Inferior parietal cortex (tissue), 1 donor: ENCODE measurements at regions not wholly inside any gene's neighbourhood (a gene's known extent, or its start where the extent isn't known, plus 50 kb on each side); places are given as distances from the start of the nearest gene placed in this dataset.

Source experiments
- DNase-seq: peaks from one replicate; pipeline ENCODE4 v3.0.0-alpha.2; 2016; ENCODE audit errors: extremely low spot score

DNA sequence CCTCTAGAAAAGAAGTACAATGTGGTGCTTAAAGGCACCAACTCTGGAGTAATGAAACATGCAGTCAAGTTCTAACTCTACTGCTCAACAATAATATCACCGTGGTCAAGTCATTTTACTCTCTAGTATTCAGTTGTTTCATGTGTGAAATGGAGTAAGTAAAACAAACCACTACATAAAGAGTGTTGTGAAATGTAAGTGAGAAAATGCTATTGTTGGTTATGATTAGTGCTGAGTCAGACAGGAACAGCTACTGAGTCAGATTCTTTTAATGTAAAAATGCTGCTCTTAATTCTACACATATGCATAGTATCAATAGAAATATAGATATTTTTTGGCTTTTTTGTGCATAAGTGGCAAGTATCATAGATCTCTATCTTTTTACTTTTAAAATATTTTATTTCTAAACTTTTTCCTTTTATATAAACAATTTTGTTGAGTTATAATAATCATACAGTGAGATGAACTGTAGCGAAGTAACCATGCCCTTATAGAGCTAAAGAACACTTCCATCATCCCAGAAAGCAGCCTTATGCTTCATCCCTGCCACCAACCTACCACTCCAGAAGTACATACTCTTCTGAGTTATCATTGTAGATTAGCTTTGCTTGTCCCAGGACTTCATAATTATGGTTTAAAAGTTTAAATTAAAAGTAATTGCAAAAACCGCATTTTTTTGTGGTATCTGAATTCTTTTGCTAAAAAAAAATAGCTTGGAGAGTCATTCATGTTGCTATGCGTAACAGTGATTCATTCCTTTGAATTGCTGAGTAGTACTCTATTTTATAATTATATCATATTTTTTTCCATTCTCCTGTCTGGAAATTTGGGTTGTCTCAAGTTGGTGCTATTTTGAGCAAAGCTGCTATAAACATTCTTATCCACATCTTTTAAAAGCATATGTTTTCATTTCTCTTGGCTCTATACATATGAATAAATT, 548.2 kb upstream of the CLINT1 start:
- DNase-seq = no peak

DNA sequence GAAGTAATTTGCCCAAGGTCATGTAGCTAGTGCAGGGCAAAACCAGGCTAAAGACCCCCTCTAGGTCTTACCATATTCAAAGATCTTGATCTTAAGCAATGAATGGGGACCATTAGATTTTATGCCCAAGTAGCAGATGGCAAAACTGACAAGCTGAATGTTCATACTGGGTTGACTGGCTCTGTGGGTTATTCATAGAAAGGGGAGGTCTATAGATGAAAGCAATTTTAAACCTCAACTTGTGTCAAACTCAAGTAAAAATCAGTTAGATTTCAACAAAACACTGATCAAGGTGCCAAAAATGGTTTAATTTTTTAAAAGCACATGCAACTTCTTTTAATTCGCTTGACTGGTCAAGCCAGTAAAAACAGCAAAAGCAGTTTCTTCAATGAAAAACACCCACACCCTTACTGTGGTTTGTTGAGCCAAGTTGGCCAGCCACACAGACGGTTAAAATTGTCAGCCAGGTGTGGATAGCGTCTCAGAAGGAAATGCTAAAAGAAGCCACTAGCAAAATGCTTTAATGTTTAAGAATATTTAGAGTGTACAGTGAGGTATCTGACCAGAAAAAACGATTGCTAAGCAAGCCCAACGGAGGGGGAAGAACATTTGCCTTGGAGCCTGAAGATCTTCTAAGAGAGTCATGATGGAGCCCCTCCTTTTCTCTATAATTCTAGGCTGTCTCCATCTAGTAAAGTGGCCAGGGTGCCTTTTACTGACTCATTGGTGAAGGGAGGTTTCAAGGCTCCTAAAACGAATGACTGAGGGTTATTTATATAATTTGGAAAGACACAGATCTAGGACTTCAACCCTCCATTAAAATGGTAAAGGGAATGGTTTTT, 539.6 kb upstream of the CLINT1 start:
- DNase-seq = no peak

DNA sequence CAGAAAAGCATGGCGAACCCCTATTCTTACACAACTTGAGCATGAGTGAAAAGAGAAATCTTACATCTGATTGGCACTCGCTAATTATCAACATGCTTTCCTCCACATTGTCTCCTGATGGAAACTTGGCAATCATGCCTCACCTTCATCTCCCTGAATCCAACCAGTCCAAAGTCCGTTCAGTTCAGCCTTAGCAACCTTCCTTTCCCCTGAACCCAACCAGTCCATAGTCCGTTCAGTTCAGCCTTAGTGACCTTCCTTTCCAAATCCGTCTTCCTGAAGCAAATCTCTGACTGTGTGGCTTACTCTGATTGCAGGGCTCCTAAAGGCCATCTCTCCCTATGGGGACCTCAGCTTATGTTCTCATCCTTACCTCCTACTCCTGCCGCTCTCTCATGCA, 538.3 kb upstream of the CLINT1 start:
- no peak for DNase-seq

DNA sequence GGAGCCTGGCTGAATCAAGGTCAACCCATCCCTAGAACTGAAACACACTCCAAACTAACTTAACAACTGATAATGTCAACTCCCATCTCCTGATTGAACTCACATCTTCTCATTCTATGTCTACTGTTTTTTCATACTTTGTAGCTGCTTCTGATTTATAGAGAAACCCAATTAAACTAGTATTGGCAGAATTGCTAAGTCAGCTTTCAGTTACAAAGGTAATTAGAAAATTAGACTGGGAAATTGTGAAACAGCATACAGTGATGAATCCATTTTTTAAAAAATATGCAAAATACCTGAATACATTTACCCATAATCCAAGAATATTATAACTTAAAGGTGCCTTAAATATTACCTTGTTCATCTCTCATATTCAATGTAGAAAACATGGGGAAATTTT, 535.2 kb upstream of the CLINT1 start:
- no peak for DNase-seq

DNA sequence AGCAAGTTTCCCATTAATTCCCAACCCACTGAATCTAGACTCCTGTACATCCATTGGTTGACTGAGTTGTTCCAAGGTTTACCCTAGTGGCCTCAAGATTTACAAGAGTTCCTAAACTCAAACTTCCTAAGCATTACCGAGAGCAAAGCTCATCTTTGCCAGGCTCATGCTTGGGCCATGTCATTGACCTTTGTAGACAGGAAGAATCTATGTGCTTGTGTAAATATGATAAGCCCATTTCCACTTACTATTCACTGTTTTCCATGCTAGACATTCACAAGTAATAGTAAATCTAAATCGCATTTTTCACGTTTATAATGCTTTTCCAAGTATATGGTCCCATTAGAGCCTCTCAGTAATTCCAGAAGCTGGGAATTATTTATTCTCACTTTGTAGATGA, 534.5 kb upstream of the CLINT1 start:
- DNase-seq = no peak

DNA sequence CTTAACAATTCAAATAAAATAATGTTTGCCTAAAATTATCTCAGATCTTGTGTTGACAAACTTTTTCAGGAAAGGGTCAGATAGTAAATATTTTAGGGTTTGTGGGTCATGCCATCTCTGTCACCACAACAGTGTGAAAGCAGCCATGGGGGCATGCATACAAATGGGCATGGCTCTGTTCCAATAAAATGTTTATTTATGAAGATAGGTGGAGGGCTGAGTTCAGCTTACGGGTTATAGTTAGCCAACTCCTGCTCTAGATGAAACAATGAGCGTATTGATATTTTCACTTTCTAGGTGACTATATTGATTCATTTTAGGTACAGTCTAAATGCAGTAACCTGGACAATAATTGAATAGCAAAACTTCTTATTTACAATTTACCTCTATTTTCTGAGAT, 533.8 kb upstream of the CLINT1 start:
- DNase-seq = no peak

DNA sequence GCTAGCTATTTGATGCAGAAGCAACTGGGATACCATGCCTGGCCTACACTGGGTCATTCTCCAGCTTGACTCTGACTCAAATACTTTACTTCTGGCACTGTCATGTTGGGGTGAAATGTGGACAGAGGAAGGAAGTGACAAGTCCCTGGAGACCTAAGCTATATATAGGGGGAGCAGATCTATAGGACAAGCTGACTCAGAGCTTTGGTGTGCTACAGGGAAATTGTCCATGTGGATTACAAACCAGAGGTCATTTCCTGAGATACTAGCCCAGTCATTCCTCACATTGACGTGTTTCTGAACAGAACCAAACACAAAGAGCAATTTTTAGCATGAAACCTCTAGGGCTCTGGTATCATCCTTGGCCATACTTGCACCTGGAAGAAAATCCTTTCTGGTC, 531.6 kb upstream of the CLINT1 start:
- DNase-seq = no peak

DNA sequence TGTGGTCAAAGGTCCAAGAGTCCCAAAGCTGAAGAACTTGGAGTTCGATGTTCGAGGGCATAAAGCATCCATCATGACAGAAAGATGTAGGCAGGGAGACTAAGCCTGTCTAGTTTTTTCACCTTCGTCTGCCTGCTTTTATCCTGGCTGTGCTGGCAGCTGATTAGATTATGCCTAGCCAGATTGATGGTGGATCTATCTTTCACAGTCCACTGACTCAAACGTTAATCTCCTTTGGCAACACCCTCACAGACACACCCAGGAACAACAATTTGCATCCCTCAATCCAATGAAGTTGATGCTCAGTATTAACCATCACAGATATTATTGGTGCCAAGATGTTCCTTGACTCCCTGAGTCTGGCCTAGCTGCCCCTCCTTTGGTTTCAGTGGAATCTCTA, 530.8 kb upstream of the CLINT1 start:
- no peak for DNase-seq

DNA sequence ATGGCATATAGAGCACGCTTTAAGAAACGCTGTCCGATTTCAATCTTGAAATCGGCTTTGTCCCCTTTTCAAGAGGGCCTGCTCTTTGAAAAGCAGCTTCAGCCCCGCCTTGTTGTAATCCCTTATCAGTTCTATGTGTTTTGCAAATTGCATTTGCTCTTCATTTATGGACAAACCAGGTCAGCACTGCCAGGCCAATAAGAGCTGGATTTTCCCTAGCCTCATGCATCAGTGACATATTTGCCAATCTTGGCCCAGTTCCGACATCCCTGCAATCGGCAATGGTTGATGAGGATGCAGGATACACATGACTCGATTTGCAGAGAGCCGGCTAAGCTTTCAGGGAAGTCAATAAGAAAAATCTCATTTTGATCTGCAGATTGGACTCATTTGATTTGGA, 529.1 kb upstream of the CLINT1 start:
- no peak for DNase-seq

DNA sequence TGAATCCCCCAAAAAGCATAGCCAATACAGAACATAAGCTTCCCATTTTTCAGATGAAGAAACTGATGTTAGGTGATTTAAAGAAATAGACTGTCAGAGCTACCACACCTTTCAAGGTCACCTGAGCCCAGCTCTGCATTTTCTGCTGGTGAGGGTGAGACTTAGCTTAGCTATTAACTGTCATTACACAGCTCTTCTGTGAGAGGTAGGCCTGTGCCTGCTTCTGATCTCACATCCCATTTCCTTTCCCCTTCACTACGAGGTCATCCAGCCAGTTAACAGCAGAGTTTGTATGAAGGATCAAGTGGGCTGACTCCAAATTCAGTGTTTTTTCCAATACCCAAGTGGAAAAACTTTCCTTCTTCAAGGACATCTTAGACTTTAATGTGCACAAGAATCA, 528.6 kb upstream of the CLINT1 start:
- DNase-seq = no peak

DNA sequence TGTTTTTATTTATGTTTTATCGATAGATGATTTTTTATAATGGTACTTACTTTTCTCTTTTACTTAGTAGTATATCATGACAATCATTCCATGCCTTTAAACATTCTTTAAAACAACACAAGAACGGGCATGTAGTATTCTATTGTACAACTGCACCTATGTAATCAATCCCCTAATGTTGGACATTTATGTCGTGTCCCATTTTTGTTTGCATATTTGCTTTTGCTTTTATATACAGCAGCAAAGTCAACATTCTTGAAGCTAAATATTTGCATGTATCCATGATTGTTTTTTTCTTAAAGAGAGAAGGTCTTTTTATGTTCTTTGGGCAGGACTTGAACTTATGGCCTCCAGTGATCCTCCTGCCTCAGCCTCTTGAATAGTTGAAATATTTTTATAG, 527.0 kb upstream of the CLINT1 start:
- no peak for DNase-seq

DNA sequence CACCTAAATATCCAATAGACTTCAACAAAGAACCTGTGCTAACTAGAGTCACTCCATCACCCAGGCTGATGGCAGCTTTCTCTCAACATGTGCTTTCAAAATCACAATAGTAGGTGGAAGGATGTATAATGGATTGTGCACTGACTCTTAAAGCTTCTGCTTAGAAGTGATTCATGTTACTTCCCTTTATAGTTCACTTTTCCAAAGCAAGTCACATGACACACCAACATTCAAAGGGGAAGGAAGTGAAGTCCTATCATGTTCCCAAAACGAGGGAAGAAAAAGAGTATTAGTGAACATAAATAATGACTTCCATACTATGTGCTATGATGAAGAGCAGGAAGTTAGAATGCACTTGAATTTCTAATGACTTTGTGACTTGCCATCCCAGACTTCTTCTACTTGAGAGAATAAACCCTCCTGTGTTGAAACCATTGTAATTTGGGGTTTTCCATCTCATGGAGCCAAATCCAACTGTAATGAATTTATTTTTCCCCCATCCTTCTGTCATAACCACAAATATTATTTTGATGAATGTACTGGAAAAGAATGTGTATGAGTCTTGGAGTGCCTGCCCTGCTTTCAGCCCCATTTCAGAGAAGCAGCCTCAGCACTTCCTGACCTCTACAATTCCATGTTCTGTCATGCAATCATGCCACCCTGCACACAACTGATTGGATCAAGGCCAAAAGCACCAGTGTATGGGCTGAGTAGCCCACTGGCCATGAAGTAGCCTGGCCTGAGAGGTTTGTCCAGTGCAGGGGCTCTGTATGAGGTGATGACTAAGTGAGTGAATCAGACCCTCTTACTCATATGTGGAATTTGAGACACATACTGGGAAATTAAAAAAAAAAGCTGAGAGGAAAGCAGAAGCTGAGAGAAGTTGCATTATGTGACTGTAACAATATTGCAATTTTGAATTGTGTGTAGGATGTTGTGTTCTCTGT, 525.9 kb upstream of the CLINT1 start:
- no peak for DNase-seq

DNA sequence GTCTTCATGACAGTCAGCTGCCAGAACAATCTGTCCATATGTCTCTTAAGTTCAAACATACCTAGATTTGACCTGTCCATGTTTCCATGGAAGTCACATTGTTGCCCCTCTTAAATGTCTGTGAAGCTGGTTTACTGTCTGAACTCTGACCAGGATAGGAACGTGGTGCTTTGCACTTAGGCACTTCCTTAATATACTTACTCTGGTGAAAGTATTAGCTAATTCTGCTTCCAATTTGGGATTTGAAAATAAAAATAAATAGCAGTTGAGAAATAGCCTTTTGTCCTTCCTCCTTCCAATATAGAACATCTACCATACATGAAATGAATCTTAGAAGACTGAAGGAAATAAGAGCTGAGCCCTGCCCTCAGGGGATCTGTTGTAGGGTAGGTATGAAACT, 524.5 kb upstream of the CLINT1 start:
- DNase-seq = no peak

DNA sequence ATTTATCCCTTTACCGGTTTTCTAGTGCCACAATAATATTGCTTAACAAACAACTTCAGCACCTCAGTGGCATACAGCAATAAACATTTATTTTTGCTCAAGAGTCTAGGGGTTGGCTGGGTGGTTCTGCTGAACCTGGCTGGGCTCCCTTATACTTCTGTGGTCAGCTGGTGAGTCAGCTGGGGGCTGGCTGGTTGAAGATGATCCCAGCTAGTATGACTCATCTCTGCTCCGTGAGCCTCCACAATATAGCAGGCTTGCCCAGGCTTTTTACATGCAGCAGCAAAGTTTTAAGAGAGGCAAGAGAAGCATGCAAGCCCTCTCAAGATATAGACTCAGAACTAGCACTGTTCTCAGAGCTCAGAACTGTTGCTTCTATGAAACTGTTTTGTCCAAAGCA, 523.5 kb upstream of the CLINT1 start:
- peak; percentile 32 for DNase-seq

DNA sequence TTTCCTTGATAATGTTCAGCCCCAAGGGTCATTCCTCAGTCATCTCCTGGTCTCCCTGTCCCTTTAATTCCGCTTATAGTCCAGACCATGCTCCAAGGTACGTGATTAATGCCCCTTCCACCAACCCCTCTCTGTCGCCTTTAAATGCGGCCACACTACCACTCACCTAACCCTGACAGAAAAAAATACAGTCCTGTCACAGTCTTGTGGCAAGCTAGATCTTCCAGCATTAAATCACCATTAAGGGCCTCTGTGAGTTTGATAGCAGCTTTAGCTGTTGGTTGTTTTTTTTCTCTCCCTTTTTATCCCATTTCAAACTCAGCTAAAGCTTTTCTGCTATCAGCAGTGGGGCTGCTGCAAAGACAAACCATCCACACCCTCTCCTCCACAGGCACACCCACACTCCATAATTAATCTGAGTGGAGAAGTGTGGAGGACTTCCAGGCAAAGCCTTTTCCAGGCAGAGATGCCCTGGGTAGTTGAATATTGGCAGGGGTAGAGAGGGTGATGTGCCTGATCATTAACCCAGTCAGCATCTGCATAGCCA, 522.7 kb upstream of the CLINT1 start:
- no peak for DNase-seq

DNA sequence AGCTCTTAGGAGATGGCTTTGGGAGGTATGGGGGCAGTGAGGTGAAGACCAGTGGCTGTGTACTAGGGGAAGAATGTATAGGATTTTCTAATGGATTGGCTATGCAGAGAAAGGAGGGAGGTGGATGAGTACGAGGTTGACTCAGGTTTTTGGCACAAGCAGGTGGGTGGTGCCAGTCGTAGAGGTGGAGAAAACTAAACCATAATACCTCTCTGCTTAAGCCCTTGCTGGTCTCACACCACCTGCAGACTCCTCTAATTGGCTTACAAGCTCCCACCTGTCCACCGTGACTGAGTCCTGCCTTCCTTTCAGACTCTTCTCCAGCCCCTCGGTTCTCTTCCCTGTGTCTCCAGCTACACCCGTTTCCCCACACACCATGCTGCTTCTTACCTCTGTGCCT, 521.7 kb upstream of the CLINT1 start:
- no peak for DNase-seq

DNA sequence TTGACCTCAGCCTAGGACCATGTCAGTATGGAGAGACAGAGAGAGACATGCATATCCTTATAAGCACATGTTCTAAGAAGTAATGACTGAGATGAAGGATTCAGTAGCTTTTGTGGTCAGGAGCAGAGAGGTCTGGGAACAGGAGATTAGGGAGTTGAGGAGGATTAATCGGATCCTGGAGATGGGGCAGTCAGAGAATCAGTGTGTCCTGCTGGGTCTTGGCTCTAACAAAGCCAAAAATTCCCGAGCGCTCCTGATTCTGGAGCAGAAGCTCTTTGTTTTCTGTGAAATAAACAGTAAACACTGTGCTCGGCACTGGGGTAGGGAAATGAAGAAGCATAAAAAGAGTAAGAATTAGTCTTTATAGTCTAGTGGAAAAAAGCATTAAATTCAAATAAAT, 520.0 kb upstream of the CLINT1 start:
- DNase-seq = no peak

DNA sequence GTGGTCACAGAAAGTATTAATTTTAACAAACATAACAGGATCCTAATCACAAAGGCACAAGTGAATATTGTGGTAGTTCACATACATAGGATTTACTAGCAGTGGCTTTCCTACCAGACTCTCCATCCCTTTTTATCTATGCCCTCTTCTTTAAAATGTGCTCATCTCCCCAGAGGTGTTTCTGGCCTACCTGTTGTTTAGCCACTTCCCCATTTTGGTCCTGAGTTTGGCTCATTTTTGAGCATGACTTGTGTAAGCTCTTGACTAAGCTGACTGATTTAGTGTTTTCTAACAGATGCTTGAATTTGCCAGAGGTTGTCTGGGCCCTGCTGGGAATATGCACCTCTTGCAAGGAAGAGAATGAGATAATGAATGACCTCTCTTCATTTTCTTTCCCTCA, 517.7 kb upstream of the CLINT1 start:
- DNase-seq = no peak

DNA sequence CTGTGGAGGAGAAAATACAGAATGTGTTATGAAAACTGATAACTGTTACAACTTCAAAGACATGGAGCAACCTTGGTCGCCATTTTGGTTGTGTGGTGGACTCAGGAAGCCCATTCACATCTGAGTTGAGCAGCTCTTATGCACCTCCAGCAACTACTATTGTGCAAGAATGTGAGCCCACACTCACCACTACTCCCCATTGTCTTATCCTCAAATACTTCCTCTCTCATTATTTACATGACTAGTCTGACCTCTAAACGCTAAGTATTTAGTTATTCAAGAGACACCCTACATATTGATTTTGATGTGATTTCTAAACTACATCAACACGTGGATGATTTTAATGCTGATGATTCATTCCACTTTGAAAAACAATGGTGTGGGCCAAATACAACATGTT, 516.6 kb upstream of the CLINT1 start:
- no peak for DNase-seq

DNA sequence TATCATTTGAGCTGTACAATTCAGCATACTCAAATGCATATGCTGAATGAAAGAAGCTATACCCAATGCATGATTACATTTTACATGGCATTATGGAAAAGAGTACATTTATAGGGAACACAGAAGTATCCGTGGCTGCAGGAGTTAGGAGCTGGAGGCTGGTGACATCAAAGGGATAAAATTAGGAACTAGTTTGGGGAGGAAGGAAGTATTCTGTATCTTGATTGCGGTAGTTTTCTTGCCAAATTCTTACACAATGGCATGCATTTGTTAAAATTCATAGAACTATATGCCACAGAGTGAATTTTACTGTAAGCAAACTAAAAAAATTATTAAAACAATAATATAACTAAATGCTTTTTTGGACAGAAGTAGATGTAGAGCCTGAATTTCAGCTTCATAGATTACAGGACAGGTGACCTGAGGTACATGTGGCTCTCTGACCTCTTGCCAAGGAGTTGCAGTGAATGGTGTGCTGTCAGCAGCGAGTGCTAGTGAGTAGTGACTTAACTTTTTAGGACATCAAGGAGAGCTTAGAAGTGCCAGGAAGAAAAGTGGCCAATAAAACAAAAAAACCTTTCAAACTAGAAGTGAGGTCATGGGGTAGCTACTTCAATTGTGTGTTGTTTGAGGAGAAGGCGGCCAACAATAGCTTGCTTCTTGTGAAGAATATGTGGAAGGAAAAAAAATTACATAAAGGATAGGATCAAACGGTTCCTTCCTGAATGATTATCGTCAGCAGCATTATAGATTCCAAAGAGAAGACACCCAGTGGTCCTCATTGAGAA, 514.9 kb upstream of the CLINT1 start:
- no peak for DNase-seq

DNA sequence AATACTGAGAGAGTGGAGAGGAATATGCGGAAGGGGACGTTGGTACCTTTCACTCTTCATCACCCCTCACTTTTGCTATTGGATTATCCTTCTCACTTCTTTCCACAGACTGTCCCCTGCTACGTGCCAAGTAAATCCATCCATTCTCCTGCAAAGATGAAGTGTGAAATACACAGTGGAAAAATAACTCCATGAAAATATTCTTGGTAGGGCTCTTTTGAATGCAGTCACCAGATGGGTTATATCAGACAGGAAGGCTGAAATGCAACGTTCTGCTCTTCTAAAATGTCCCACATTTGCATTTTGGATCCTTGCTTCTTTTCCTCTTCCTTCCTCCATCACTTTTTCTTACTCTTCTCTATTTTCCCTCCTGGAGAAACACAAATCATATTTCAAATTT, 510.3 kb upstream of the CLINT1 start:
- no peak for DNase-seq
